GM12865 (cell line): ENCODE measurements at regions not wholly inside any gene's neighbourhood (a gene's known extent, or its start where the extent isn't known, plus 50 kb on each side); places are given as distances from the start of the nearest gene placed in this dataset.
A peak's percentile ranks its signal among the peaks of the same experiment; 100 is the strongest.

Source experiments
- DNase-seq: peaks from one replicate; pipeline ENCODE4 v3.0.0; 2010; ENCODE audit warnings: low read depth
- H3K4me3 ChIP-seq: 2 replicates; pipeline ENCODE4 v1.5.1; 2011; ENCODE audit warnings: mild to moderate bottlenecking, low read depth, low read length, control low read depth
- TF ChIP-seq, protein P1 (sequence below): IDR thresholded peaks from 2 replicates; pipeline ENCODE4 v1.5.1; 2011; ENCODE audit warnings: low read length, control low read depth, low read depth, inconsistent platforms; ENCODE audit not compliant: insufficient read depth; ENCODE audit errors: missing control alignments

DNA sequence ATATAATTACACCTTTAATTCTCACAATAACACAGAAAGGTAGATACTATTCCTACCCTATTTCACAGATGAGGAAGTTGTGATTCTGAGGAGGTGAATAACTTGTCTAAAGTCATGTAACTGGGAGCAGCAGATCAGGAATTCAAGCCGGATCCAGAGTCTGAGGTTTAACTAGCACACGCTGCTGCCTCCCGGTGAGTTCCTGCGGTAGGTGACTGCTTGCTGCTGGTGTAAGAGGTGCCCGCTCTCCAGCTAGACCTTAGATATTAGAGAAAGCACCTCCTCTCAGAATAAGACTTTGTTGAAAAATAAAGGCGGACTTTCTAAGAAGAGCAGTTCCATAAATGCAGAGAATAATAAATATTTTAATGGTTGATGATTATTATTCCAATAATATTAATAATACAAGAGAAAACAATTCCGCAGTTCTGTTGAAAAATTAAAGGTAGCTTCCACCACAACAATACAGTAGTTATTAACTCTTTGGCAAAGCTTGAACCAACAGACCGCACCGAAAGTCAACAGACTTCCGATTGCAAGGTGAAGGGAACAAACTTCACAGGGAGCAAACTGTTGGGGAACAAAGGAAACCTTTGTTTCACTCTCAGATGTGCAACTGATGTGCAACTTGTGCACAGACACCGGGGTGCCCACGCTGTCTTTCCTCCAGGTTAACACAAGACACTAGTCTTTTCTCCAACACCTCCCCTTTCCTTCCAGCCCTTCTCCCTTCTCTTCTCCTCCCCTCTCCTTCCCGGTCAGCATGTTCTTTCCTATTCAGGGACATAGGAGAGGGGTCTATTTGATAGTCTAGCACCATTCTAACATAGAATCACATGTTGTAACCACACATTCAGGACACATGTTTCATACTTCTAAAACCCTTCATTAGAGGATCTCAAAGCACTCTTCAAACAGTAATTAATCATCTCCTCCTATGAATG is 73.2 kb upstream of the EGLN3 start:
- no peak for DNase-seq
- no peak overlapping the region for H3K4me3 ChIP-seq
- TF ChIP-seq, protein P1, sequence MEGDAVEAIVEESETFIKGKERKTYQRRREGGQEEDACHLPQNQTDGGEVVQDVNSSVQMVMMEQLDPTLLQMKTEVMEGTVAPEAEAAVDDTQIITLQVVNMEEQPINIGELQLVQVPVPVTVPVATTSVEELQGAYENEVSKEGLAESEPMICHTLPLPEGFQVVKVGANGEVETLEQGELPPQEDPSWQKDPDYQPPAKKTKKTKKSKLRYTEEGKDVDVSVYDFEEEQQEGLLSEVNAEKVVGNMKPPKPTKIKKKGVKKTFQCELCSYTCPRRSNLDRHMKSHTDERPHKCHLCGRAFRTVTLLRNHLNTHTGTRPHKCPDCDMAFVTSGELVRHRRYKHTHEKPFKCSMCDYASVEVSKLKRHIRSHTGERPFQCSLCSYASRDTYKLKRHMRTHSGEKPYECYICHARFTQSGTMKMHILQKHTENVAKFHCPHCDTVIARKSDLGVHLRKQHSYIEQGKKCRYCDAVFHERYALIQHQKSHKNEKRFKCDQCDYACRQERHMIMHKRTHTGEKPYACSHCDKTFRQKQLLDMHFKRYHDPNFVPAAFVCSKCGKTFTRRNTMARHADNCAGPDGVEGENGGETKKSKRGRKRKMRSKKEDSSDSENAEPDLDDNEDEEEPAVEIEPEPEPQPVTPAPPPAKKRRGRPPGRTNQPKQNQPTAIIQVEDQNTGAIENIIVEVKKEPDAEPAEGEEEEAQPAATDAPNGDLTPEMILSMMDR = no peak

DNA sequence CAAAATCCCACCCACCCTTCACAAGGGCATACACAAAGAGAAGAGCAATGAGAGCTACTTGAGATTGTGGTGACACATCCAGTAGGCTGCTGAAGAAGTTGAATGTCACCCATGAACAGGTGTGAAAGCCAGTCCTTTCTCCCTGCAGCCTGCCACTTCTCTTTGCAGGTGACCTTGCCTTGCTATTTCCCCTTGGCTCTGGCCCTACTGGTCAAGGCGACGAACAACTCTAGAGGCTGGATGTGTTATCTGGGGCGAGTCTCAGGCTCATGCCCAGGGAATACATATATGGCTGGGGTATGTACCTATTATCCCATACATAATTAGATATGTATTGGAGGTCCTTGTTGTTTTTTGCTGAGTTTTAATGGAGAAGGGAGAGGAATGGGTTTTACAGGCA is 70.2 kb upstream of the EGLN3 start:
- H3K4me3 ChIP-seq = no peak overlapping the region
- TF ChIP-seq, protein P1 = no peak
- no peak for DNase-seq

DNA sequence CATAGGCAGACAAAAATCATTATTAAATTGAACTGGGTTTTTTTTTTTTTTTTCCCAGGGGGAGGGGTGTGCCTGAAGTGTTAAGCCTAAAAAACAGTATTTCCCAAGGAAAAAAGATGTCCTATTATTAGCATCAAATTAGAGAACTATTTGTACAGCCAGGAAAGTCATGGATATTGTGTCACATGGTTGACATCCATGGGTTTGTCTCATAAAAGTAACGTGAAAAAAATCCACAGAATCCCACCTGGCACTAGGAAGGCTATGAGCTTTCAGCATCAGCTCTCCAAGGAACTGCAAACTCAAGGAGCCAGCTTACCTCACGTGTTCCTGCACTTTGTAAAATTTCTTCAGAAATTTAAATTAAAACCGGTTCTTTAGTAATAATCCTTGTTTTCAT is 69.1 kb upstream of the EGLN3 start:
- DNase-seq = no peak
- TF ChIP-seq, protein P1 = no peak
- no peak overlapping the region for H3K4me3 ChIP-seq

DNA sequence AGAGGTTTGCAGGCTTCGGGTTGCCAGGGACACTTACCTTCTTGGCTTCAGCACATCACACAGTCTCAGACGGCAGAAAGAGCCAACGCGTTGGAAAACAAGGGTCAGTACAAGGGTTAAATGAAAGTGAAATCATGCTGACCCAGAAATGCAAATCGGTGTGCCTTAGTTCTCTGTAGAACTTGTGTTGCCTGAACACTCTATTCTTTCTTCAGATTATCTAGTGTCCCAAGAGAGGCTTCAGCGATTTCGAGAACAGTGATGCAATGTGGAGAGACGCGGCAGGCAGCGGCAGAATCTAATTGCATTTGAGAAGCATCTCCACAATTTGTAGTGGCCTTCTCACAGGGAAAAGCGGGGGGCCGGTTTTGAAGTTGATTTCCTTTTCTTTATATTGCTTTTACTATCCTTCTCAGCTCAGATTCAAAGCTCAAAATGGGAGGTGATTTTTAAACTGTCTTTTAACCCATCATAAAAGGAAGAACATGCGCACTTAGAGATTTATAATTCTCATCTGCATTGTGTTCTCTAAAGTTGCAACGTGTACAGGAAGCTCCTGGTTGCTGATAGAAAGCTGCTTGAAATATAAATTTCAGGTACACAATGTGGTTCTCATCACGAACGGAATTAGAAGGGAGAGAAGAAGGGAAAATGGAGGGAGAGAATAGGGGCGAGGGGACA is 67.8 kb upstream of the EGLN3 start:
- peak overlapping the region; percentile 49 for H3K4me3 ChIP-seq
- peak; percentile 57 for DNase-seq
- TF ChIP-seq, protein P1 = no peak

DNA sequence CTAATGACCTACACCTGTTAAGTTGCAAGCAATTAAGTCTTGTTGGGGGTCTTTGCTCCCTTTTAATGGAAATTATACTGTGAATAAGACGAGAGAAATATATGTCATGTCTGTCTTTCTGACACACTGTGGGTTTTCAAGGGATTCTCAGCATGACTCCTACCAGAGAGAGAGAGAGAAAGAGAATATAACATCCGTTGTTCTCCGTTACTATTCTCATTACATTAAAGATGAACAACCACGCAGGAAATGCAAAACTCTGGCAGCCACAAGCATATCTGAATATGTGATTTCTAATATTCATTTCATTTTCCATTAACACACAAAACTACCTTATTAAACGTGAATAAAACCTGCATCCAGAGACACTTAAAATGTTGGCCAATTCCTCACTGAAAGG is 67.3 kb upstream of the EGLN3 start:
- TF ChIP-seq, protein P1 = no peak

DNA sequence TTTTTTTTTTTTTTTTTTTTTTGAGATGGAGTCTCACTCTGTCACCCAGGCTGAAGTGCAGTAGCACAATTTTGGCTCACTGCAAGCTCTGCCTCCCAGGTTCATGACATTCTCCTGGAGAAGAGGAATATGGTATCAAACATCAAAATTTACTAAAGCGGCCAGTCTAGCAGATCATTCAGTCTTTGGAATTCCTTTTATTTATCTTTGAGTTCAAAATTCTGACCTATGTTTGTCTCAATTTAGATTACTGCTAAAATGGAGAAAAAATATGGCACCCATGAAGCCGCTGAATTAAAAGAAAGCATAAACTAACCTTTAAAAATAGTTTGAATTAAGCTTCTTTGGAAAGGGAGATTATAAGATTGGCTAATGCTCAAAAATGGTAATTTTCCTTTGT is 64.5 kb upstream of the EGLN3 start:
- TF ChIP-seq, protein P1 = no peak
- DNase-seq = no peak
- no peak overlapping the region for H3K4me3 ChIP-seq

More for the DNA sequence above, 67.3 kb upstream of the EGLN3 start:
- no peak for DNase-seq
- peak overlapping the region; percentile 49 for H3K4me3 ChIP-seq
